Liver (tissue), 3 donors: ENCODE measurements at regions not wholly inside any gene's neighbourhood (a gene's known extent, or its start where the extent isn't known, plus 50 kb on each side); places are given as distances from the start of the nearest gene placed in this dataset.

Experiments
- HNF4A ChIP-seq, 2 donors: conservative IDR thresholded peaks; 2 replicates each; pipeline ENCODE4 v1.6.1; 2016; ENCODE audit warnings: antibody characterized with exemption in 2 of 2, mild to moderate bottlenecking in 2 of 2
- TAF1 ChIP-seq: conservative IDR thresholded peaks from 2 replicates; pipeline ENCODE4 v1.6.1; 2016; ENCODE audit warnings: antibody characterized with exemption, mild to moderate bottlenecking
- YY1 ChIP-seq: IDR thresholded peaks from 2 replicates; pipeline ENCODE4 v1.6.1; 2016; ENCODE audit warnings: antibody characterized with exemption, mild to moderate bottlenecking
- TF ChIP-seq, protein P1 (sequence below): fragments of 150-350 bp; IDR thresholded peaks from 2 replicates; pipeline ENCODE4 v1.5.1; 2017; ENCODE audit warnings: improper control_type of control experiment, low read depth, low read length; ENCODE audit not compliant: missing input control
- TF ChIP-seq, protein P2 (sequence below): IDR thresholded peaks from 2 replicates; pipeline ENCODE4 v1.6.1; 2016; ENCODE audit warnings: antibody characterized with exemption, mild to moderate bottlenecking
- TF ChIP-seq, protein P3 (sequence below): IDR thresholded peaks from 2 replicates; pipeline ENCODE4 v1.6.1; 2016; ENCODE audit warnings: antibody characterized with exemption
- donor health status: healthy.
- donor health status: healthy.

DNA sequence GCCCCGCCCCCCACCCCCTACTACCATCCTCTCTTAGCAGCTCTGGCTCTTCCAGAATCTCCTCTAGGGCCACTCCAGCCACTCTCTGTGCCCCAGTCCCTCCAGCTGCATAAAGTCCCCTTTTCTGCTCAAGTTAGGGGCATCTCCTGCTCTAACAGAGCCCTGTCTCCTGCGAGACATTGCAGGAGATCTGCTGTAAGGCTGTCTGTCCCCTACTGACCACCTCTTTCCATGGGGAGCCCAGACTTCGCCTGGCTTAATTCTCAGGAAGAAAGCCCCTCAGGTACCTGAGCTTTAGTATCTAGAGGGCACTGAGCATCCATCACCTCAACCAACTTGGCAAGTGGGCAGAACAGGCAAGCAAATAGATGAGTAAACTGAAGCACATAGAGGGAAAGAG, 200.7 kb upstream of the ZMIZ1 start:
- TF ChIP-seq, protein P1, sequence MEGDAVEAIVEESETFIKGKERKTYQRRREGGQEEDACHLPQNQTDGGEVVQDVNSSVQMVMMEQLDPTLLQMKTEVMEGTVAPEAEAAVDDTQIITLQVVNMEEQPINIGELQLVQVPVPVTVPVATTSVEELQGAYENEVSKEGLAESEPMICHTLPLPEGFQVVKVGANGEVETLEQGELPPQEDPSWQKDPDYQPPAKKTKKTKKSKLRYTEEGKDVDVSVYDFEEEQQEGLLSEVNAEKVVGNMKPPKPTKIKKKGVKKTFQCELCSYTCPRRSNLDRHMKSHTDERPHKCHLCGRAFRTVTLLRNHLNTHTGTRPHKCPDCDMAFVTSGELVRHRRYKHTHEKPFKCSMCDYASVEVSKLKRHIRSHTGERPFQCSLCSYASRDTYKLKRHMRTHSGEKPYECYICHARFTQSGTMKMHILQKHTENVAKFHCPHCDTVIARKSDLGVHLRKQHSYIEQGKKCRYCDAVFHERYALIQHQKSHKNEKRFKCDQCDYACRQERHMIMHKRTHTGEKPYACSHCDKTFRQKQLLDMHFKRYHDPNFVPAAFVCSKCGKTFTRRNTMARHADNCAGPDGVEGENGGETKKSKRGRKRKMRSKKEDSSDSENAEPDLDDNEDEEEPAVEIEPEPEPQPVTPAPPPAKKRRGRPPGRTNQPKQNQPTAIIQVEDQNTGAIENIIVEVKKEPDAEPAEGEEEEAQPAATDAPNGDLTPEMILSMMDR, result no peak
- TF ChIP-seq, protein P2, sequence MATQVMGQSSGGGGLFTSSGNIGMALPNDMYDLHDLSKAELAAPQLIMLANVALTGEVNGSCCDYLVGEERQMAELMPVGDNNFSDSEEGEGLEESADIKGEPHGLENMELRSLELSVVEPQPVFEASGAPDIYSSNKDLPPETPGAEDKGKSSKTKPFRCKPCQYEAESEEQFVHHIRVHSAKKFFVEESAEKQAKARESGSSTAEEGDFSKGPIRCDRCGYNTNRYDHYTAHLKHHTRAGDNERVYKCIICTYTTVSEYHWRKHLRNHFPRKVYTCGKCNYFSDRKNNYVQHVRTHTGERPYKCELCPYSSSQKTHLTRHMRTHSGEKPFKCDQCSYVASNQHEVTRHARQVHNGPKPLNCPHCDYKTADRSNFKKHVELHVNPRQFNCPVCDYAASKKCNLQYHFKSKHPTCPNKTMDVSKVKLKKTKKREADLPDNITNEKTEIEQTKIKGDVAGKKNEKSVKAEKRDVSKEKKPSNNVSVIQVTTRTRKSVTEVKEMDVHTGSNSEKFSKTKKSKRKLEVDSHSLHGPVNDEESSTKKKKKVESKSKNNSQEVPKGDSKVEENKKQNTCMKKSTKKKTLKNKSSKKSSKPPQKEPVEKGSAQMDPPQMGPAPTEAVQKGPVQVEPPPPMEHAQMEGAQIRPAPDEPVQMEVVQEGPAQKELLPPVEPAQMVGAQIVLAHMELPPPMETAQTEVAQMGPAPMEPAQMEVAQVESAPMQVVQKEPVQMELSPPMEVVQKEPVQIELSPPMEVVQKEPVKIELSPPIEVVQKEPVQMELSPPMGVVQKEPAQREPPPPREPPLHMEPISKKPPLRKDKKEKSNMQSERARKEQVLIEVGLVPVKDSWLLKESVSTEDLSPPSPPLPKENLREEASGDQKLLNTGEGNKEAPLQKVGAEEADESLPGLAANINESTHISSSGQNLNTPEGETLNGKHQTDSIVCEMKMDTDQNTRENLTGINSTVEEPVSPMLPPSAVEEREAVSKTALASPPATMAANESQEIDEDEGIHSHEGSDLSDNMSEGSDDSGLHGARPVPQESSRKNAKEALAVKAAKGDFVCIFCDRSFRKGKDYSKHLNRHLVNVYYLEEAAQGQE, result no peak
- no peak for TF ChIP-seq YY1
- TF ChIP-seq TAF1, result no peak
- TF ChIP-seq, protein P3, sequence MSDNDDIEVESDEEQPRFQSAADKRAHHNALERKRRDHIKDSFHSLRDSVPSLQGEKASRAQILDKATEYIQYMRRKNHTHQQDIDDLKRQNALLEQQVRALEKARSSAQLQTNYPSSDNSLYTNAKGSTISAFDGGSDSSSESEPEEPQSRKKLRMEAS, result no peak
- no peak for TF ChIP-seq HNF4A (conservative IDR thresholded peaks at IDR 0.05)
